Neuronal stem cell (in vitro differentiated cells): ENCODE measurements at regions not wholly inside any gene's neighbourhood (a gene's known extent, or its start where the extent isn't known, plus 50 kb on each side); places are given as distances from the start of the nearest gene placed in this dataset.

ENCODE experiments used
- DNase-seq: peaks from one replicate; pipeline ENCODE4 v3.0.0-alpha.2; 2013; ENCODE audit warnings: low spot score
- H2AFZ ChIP-seq: one replicate; pipeline ENCODE4 v1.6.1; 2013; ENCODE audit warnings: mild to moderate bottlenecking, low read length, inconsistent platforms
- H2AK5ac ChIP-seq: 2 replicates; pipeline ENCODE4 v1.6.1; 2013; ENCODE audit warnings: low read depth, mild to moderate bottlenecking, inconsistent platforms, low read length, moderate library complexity, mixed read lengths
- H2BK120ac ChIP-seq: 2 replicates; pipeline ENCODE4 v1.6.1; 2013; ENCODE audit warnings: low read depth, mild to moderate bottlenecking, inconsistent platforms, low read length, moderate library complexity, mixed read lengths
- H2BK12ac ChIP-seq: one replicate; pipeline ENCODE4 v1.6.1; 2013; ENCODE audit warnings: low read length, inconsistent platforms
- H2BK15ac ChIP-seq: 2 replicates; pipeline ENCODE4 v1.6.1; 2013; ENCODE audit warnings: mild to moderate bottlenecking, low read length, inconsistent platforms, mixed read lengths
- H2BK5ac ChIP-seq: one replicate; pipeline ENCODE4 v1.6.1; 2013; ENCODE audit warnings: inconsistent platforms, mild to moderate bottlenecking, low read length, moderate library complexity
- H3K14ac ChIP-seq: one replicate; pipeline ENCODE4 v1.6.1; 2013; ENCODE audit warnings: low read length, inconsistent platforms
- H3K18ac ChIP-seq: 2 replicates; pipeline ENCODE4 v1.6.1; 2013; ENCODE audit warnings: low read length, inconsistent platforms
- H3K23ac ChIP-seq: 2 replicates; pipeline ENCODE4 v1.6.1; 2013; ENCODE audit warnings: low read depth, mild to moderate bottlenecking, mixed read lengths, low read length, inconsistent platforms; ENCODE audit not compliant: poor library complexity
- H3K27ac ChIP-seq: replicated peaks from 3 replicates; pipeline ENCODE4 v1.5.1; 2013; ENCODE audit warnings: low read length, inconsistent platforms
- H3K27me3 ChIP-seq, 3 experiments: 2 replicates each; pipeline ENCODE4 v1.6.1; 2013; ENCODE audit warnings: low read length in 3 of 3, mild to moderate bottlenecking in 2 of 3, inconsistent platforms in 1 of 3, low read depth in 1 of 3, mixed read lengths in 1 of 3, moderate library complexity in 1 of 3; ENCODE audit not compliant: control insufficient read depth in 3 of 3, insufficient read depth in 3 of 3
- H3K36me3 ChIP-seq, 2 donors: replicated peaks in 1 of 2; 2 replicates each; pipeline ENCODE4 v1.6.1; 2013; ENCODE audit warnings: low read length in 2 of 2; ENCODE audit not compliant: control insufficient read depth in 2 of 2, insufficient read depth in 2 of 2
- H3K4ac ChIP-seq: 2 replicates; pipeline ENCODE4 v1.6.1; 2013; ENCODE audit warnings: inconsistent platforms, mild to moderate bottlenecking, low read length, moderate library complexity
- H3K4me1 ChIP-seq, 2 donors: 1 replicate in 1 of 2; 2 replicates in 1 of 2; pipeline ENCODE4 v1.6.1; 2013; ENCODE audit warnings: low read length in 2 of 2, low read depth in 1 of 2; ENCODE audit not compliant: control insufficient read depth in 2 of 2, insufficient read depth in 1 of 2
- H3K4me2 ChIP-seq: one replicate; pipeline ENCODE4 v1.6.1; 2013; ENCODE audit warnings: mild to moderate bottlenecking, low read length, inconsistent platforms; ENCODE audit not compliant: insufficient read depth, poor library complexity, severe bottlenecking
- H3K4me3 ChIP-seq, 2 donors: 2 replicates each; pipeline ENCODE4 v1.5.1; 2013; ENCODE audit warnings: low read length in 2 of 2, mild to moderate bottlenecking in 2 of 2, inconsistent platforms in 1 of 2, moderate library complexity in 1 of 2
- H3K79me1 ChIP-seq: one replicate; pipeline ENCODE4 v1.6.1; 2013; ENCODE audit warnings: low read depth, mild to moderate bottlenecking, inconsistent platforms, low read length, moderate library complexity
- H3K9ac ChIP-seq: one replicate; pipeline ENCODE4 v1.6.1; 2013; ENCODE audit warnings: mild to moderate bottlenecking, low read depth, low read length, inconsistent platforms; ENCODE audit not compliant: poor library complexity
- H3K9me3 ChIP-seq, 2 donors: replicated peaks in 1 of 2; 2 replicates each; pipeline versions ENCODE3 to v1.6.1; 2013; ENCODE audit warnings: low read length in 2 of 2, mild to moderate bottlenecking in 2 of 2, inconsistent platforms in 1 of 2, low read depth in 1 of 2, mixed read lengths in 1 of 2, moderate library complexity in 1 of 2; ENCODE audit not compliant: control insufficient read depth in 2 of 2, insufficient read depth in 1 of 2
- H4K8ac ChIP-seq: one replicate; pipeline ENCODE4 v1.6.1; 2013; ENCODE audit warnings: low read depth, mild to moderate bottlenecking, inconsistent platforms, low read length, moderate library complexity
- H4K91ac ChIP-seq: one replicate; pipeline ENCODE4 v1.6.1; 2013; ENCODE audit warnings: low read length, low read depth, mild to moderate bottlenecking, inconsistent platforms; ENCODE audit not compliant: poor library complexity
- WGBS, 2 donors: extraction: QIAGEN DNeasy Blood & Tissue Kit; methylation state at CpG; one replicate each; pipeline ENCODE4 v1.1.7; 2013; ENCODE audit warnings: missing lambda C conversion rate in 2 of 2, mixed read lengths in 1 of 2; ENCODE audit not compliant: insufficient read length in 2 of 2, insufficient replicate concordance in 1 of 2; ENCODE audit errors: extremely low coverage in 2 of 2; 5-methylcytosine and 5-hydroxymethylcytosine counted together

- no peak overlapping the region for H4K91ac ChIP-seq
- no peaks in the 10 kb centered on the region for H3K4me1 ChIP-seq
- no peak overlapping the region for H2BK15ac ChIP-seq
- no peak overlapping the region for H3K27ac ChIP-seq
- H3K4me3 ChIP-seq = no peak overlapping the region
- H3K23ac ChIP-seq = no peak overlapping the region
- H3K14ac ChIP-seq = no peak overlapping the region
- no peak overlapping the region for H4K8ac ChIP-seq
- peaks cover 0 to 52% (median 0%) of the 10 kb centered on the region in 3 experiments for H3K27me3 ChIP-seq
- H2AFZ ChIP-seq = no peak overlapping the region
- H3K4ac ChIP-seq = no peak overlapping the region
- no peak overlapping the region for H2BK120ac ChIP-seq
- no peak overlapping the region for H2AK5ac ChIP-seq
- no peaks in the 10 kb centered on the region for H3K9me3 ChIP-seq
- H3K36me3 ChIP-seq = no peaks in the 10 kb centered on the region
- H3K9ac ChIP-seq = no peak overlapping the region
- no peak for DNase-seq
- no peak overlapping the region for H2BK5ac ChIP-seq
- no peaks in the 10 kb centered on the region for H3K79me1 ChIP-seq
- no peak overlapping the region for H3K18ac ChIP-seq
- no CpG with 5 or more reads among the region's 3 CpGs for WGBS, 2 donors
- H2BK12ac ChIP-seq = no peak overlapping the region
- H3K4me2 ChIP-seq = no peak overlapping the region
Observed at GRCh38 chr4:41806807-41807206, 58.3 kb upstream of the PHOX2B start.

GRCh38 chr4:41802590-41802989 lies 54.1 kb upstream of the PHOX2B start:
- no peak for DNase-seq
- H2AFZ ChIP-seq = no peak overlapping the region
- no CpG with 5 or more reads among the region's 3 CpGs for WGBS, 2 donors

GRCh38 chr4:41799126-41799525 lies 50.6 kb upstream of the PHOX2B start:
- H3K4me1 ChIP-seq = peaks cover 6 to 13% of the 10 kb centered on the region in 2 donors

More at GRCh38 chr4:41802590-41802989, 54.1 kb upstream of the PHOX2B start:
- no peaks in the 10 kb centered on the region for H3K79me1 ChIP-seq
- no peak overlapping the region for H4K91ac ChIP-seq
- no peak overlapping the region for H3K18ac ChIP-seq
- no peak overlapping the region for H3K4me3 ChIP-seq
- H3K9me3 ChIP-seq = no peaks in the 10 kb centered on the region
- no peak overlapping the region for H3K9ac ChIP-seq
- H3K27ac ChIP-seq = no peak overlapping the region
- H3K36me3 ChIP-seq = no peaks in the 10 kb centered on the region
- no peak overlapping the region for H2BK12ac ChIP-seq
- H3K4me2 ChIP-seq = no peak overlapping the region
- H3K4ac ChIP-seq = no peak overlapping the region
- H3K14ac ChIP-seq = no peak overlapping the region
- H3K4me1 ChIP-seq = no peaks in the 10 kb centered on the region
- H2BK120ac ChIP-seq = no peak overlapping the region
- no peak overlapping the region for H2AK5ac ChIP-seq
- no peak overlapping the region for H2BK15ac ChIP-seq
- H4K8ac ChIP-seq = no peak overlapping the region
- H3K27me3 ChIP-seq = peaks cover 0 to 38% (median 0%) of the 10 kb centered on the region in 3 experiments
- no peak overlapping the region for H2BK5ac ChIP-seq
- H3K23ac ChIP-seq = no peak overlapping the region

More at GRCh38 chr4:41799126-41799525, 50.6 kb upstream of the PHOX2B start:
- Histone ChIP-seq H3K36me3 (no peaks in the 10 kb centered on the region), H3K9ac (no peak overlapping the region), H2BK5ac (no peak overlapping the region), H2BK120ac (no peak overlapping the region), H3K23ac (no peak overlapping the region), H4K8ac (no peak overlapping the region), H2BK15ac (no peak overlapping the region), H3K18ac (no peak overlapping the region), H3K4me3 (no peak overlapping the region), H3K4me2 (no peak overlapping the region), H3K27ac (no peak overlapping the region), H2BK12ac (no peak overlapping the region), H3K27me3 (peaks cover 0 to 27% (median 0%) of the 10 kb centered on the region in 3 experiments), H3K9me3 (no peaks in the 10 kb centered on the region), H3K79me1 (no peaks in the 10 kb centered on the region), H3K14ac (no peak overlapping the region), H3K4ac (no peak overlapping the region), H2AFZ (no peak overlapping the region), H2AK5ac (no peak overlapping the region), H4K91ac (no peak overlapping the region)
- WGBS, 2 donors = no CpG with 5 or more reads among the region's 1 CpG
- no peak for DNase-seq
